Gastrocnemius medialis (tissue), 4 donors: ENCODE measurements at regions not wholly inside any gene's neighbourhood (a gene's known extent, or its start where the extent isn't known, plus 50 kb on each side); places are given as distances from the start of the nearest gene placed in this dataset.

Source experiments
- CTCF ChIP-seq, 5 experiments: fragments of 450-650 bp in 3 of 5; fragments of 200-600 bp in 2 of 5; sonication (generic) in 2 of 5; IDR thresholded peaks in 4 of 5; conservative IDR thresholded peaks in 1 of 5; 1 replicate in 4 of 5; 2 replicates in 1 of 5; pipeline ENCODE4 v1.5.1; 2016 to 2019; ENCODE audit warnings: antibody characterized with exemption in 5 of 5, mild to moderate bottlenecking in 3 of 5, moderate library complexity in 3 of 5
- POLR2A ChIP-seq, 2 donors: fragments of 450-650 bp; IDR thresholded peaks; one replicate each; pipeline ENCODE4 v1.6.1; 2017; ENCODE audit warnings: antibody characterized with exemption in 2 of 2, mild to moderate bottlenecking in 2 of 2, moderate library complexity in 2 of 2

DNA sequence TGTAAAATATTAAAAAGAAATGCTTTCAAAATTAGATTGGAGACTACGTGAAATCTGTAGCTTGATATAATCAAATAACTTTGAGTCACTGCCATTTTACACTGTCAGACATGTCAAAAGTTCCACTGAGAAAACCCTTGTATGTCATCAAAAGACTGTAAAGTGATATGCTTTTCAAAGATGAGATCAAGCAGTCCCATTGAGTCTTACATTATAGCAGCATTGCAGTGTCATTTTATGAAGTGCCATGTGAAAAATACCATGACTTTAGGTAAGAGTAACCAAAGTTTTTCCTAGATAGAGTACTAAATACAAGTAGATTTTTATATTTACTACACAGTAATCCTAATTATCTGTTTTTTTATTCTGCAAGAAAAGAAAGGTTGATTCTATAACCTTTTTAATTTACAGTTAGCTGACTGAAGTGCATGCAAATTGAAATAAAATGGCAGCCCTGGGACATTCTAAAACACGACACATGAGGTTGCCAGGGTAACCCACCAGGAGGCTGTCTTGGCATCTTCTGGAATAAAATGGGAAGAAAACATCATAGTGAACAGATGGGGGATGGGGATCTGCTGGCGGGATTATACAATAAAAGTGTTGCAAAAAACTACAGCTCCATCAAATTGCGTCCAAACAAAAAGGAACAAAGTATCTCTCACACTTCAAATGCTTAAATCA is 91.3 kb upstream of the TMEM106B start:
- TF ChIP-seq POLR2A (IDR thresholded peaks at IDR 0.05): no peak
- no peak for TF ChIP-seq CTCF (IDR thresholded peaks at IDR 0.05 in 4 of 5, conservative IDR thresholded peaks at IDR 0.05 in 1 of 5)
